ENCODE measurements at regions not wholly inside any gene's neighbourhood (a gene's known extent, or its start where the extent isn't known, plus 50 kb on each side); places are given as distances from the start of the nearest gene placed in this dataset.

DNA sequence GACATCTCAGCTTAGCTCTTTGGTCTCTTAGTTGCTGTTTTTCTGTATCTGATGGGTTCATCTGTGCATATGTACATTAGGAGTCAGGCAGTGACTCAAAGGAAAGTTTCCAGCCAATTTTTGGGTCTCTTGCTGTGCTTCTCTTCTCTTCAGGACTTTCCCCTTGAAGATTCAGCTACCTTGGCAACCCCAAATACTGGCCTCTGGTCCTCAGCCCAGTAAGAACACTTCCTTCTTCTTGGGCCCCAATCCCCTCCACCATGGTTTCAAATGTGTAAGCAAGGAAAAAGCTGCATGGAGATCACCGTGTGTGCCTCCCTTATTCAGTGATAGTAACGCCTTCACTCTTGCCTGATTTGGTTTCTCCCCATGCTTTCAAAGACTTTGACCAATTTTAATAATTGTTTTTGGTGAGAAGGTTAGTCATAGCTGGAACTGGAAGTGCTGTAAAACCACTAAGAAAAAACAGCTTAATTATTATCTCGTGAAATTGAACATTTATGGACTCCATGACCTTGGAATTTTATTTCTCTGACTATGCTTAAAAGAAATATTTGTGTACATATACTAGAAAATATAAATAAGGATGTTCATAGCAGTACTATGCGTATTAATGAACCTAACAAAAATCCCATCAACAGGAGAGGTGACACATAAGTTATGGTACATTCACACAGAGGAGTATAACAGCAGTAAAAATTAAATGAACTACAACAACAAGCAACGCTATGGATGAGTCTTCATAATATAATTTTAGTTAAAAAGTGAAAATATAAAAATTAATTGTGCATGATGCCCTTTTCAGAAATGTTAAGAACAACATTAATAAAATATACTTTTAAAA lies 125.3 kb upstream of the BCL6 start:
- TF ChIP-seq, protein P1, sequence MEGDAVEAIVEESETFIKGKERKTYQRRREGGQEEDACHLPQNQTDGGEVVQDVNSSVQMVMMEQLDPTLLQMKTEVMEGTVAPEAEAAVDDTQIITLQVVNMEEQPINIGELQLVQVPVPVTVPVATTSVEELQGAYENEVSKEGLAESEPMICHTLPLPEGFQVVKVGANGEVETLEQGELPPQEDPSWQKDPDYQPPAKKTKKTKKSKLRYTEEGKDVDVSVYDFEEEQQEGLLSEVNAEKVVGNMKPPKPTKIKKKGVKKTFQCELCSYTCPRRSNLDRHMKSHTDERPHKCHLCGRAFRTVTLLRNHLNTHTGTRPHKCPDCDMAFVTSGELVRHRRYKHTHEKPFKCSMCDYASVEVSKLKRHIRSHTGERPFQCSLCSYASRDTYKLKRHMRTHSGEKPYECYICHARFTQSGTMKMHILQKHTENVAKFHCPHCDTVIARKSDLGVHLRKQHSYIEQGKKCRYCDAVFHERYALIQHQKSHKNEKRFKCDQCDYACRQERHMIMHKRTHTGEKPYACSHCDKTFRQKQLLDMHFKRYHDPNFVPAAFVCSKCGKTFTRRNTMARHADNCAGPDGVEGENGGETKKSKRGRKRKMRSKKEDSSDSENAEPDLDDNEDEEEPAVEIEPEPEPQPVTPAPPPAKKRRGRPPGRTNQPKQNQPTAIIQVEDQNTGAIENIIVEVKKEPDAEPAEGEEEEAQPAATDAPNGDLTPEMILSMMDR (IDR thresholded peaks at IDR 0.05; ENCODE audit: borderline replicate concordance, extremely low read depth, insufficient read depth), result no peak
- DNase-seq (no peak), FAIRE-seq (peak; percentile 32)
- Histone ChIP-seq H3K4me3 (ENCODE audit: low read length in 3 of 3) (no peak overlapping the region), H3K9ac (ENCODE audit: low read length in 3 of 3) (no peak overlapping the region), H3K4me1 (ENCODE audit: control insufficient read depth in 2 of 3, insufficient read depth in 2 of 3, low read depth in 1 of 3, low read length in 3 of 3) (peaks cover 0 to 5% (median 2%) of the 10 kb centered on the region in 3 donors), H3K9me3 (ENCODE audit: control insufficient read depth in 2 of 3, insufficient read depth in 1 of 3, low read length in 3 of 3) (no peaks in the 10 kb centered on the region), H3K27me3 (ENCODE audit: control insufficient read depth, insufficient read depth, low read length) (no peaks in the 10 kb centered on the region), H3K36me3 (ENCODE audit: control insufficient read depth in 2 of 3, insufficient read depth in 3 of 3, low read length in 3 of 3) (no peaks in the 10 kb centered on the region), H3K27ac (ENCODE audit: low read depth in 2 of 2, low read length in 2 of 2) (no peak overlapping the region)
- intact Hi-C loops (cut with DNase I), result no loop called here

DNA sequence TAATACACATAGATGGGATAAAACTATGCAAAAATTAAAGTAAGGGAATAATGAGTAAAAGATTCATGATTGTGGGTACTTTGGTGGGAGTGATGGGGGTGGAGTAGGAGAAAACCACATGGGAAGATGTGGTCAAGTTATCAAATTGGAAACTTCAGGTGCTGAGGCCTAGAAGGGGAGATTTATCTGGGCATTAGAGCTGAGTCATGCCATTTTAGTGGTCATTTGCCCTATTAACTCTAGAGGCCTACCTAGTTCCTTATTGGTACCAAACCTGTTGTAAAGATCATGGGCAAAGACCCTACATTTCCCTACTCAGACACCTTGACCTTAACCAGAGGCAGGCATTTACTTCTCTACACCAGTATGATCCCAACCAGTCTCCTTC lies 125.9 kb upstream of the BCL6 start:
- intact Hi-C loops (cut with DNase I), result no loop called here
- DNase-seq (no peak), FAIRE-seq (no peak)
- no peak overlapping the region for H3K27ac ChIP-seq (ENCODE audit: low read depth in 2 of 2, low read length in 2 of 2)
- no peak overlapping the region for H3K9ac ChIP-seq (ENCODE audit: low read length in 3 of 3)
- peaks cover 0 to 5% (median 2%) of the 10 kb centered on the region in 3 donors for H3K4me1 ChIP-seq (ENCODE audit: control insufficient read depth in 2 of 3, insufficient read depth in 2 of 3, low read depth in 1 of 3, low read length in 3 of 3)
- no peak overlapping the region for H3K4me3 ChIP-seq (ENCODE audit: low read length in 3 of 3)
- no peaks in the 10 kb centered on the region for H3K9me3 ChIP-seq (ENCODE audit: control insufficient read depth in 2 of 3, insufficient read depth in 1 of 3, low read length in 3 of 3)
- TF ChIP-seq, protein P1 (IDR thresholded peaks at IDR 0.05; ENCODE audit: borderline replicate concordance, extremely low read depth, insufficient read depth), result no peak
- H3K27me3 ChIP-seq (ENCODE audit: control insufficient read depth, insufficient read depth, low read length), result no peaks in the 10 kb centered on the region
- no peaks in the 10 kb centered on the region for H3K36me3 ChIP-seq (ENCODE audit: control insufficient read depth in 2 of 3, insufficient read depth in 3 of 3, low read length in 3 of 3)

DNA sequence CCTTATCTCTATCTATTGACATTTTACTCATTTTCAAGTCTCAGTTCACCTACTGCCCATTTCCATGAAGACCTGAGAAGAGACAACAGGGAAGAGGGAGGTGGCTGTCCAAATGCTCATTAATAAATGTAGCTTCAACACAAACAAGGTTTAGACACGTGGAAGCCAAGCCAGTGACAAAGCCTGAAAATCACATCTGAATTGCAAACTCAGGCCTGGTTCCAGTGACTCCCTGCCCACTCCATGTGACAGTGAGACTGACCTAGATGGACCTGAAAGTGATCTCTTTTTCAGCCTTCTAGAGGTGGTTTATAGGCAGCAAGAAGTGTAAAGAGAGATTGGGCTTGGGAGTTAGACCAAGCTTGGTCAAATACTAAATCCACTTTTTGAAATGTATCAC lies 126.6 kb upstream of the BCL6 start:
- Histone ChIP-seq H3K27me3 (ENCODE audit: control insufficient read depth, insufficient read depth, low read length) (no peaks in the 10 kb centered on the region), H3K9me3 (ENCODE audit: control insufficient read depth in 2 of 3, insufficient read depth in 1 of 3, low read length in 3 of 3) (no peaks in the 10 kb centered on the region), H3K4me3 (ENCODE audit: low read length in 3 of 3) (no peak overlapping the region), H3K4me1 (ENCODE audit: control insufficient read depth in 2 of 3, insufficient read depth in 2 of 3, low read depth in 1 of 3, low read length in 3 of 3) (peaks cover 0 to 5% (median 2%) of the 10 kb centered on the region in 3 donors), H3K9ac (ENCODE audit: low read length in 3 of 3) (no peak overlapping the region), H3K27ac (ENCODE audit: low read depth in 2 of 2, low read length in 2 of 2) (no peak overlapping the region), H3K36me3 (ENCODE audit: control insufficient read depth in 2 of 3, insufficient read depth in 3 of 3, low read length in 3 of 3) (no peaks in the 10 kb centered on the region)
- intact Hi-C loops (cut with DNase I), result no loop called here
- no peak for DNase-seq
- no peak for FAIRE-seq
- TF ChIP-seq, protein P1 (IDR thresholded peaks at IDR 0.05; ENCODE audit: borderline replicate concordance, extremely low read depth, insufficient read depth), result no peak

Measured in kidney (tissue), 13 donors.